ENCODE measurements at regions not wholly inside any gene's neighbourhood (a gene's known extent, or its start where the extent isn't known, plus 50 kb on each side); places are given as distances from the start of the nearest gene placed in this dataset.

- FAIRE-seq: no peak
Measured at GRCh38 chr11:69918938-69919650, 99.9 kb upstream of the FGF3 start.

GRCh38 chr11:69919659-69920344 is 100.6 kb upstream of the FGF3 start:
- no peak for FAIRE-seq

GRCh38 chr11:69920345-69921127 is 101.3 kb upstream of the FGF3 start:
- no peak for FAIRE-seq

GRCh38 chr11:69921128-69922014 is 102.2 kb upstream of the FGF3 start:
- no peak for FAIRE-seq

GRCh38 chr11:69922015-69922595 is 102.9 kb upstream of the FGF3 start:
- no peak for FAIRE-seq

GRCh38 chr11:69922596-69923111 is 103.4 kb upstream of the FGF3 start:
- FAIRE-seq: no peak

- FAIRE-seq: no peak
Measured at GRCh38 chr11:69923196-69923595, 104.0 kb upstream of the FGF3 start.

GRCh38 chr11:69923641-69924307 is 104.6 kb upstream of the FGF3 start:
- FAIRE-seq: no peak

GRCh38 chr11:69924308-69925161 is 105.3 kb upstream of the FGF3 start:
- FAIRE-seq: no peak

GRCh38 chr11:69925366-69926196 is 106.4 kb upstream of the FGF3 start:
- FAIRE-seq: no peak

- no peak for FAIRE-seq
Measured at GRCh38 chr11:69926376-69927050, 107.3 kb upstream of the FGF3 start.

GRCh38 chr11:69928121-69928520 is 108.9 kb upstream of the FGF3 start:
- no peak for FAIRE-seq

- FAIRE-seq: no peak
Measured at GRCh38 chr11:69928975-69929374, 109.8 kb upstream of the FGF3 start.

GRCh38 chr11:69930081-69931059 is 111.2 kb upstream of the FGF3 start:
- no peak for FAIRE-seq

- FAIRE-seq: no peak
Measured at GRCh38 chr11:69931060-69931910, 112.1 kb upstream of the FGF3 start.

GRCh38 chr11:69931994-69932910 is 113.0 kb upstream of the FGF3 start:
- FAIRE-seq: no peak
